ENCODE measurements at regions not wholly inside any gene's neighbourhood (a gene's known extent, or its start where the extent isn't known, plus 50 kb on each side); places are given as distances from the start of the nearest gene placed in this dataset.
A peak's percentile ranks its signal among the peaks of the same experiment; 100 is the strongest.

DNA sequence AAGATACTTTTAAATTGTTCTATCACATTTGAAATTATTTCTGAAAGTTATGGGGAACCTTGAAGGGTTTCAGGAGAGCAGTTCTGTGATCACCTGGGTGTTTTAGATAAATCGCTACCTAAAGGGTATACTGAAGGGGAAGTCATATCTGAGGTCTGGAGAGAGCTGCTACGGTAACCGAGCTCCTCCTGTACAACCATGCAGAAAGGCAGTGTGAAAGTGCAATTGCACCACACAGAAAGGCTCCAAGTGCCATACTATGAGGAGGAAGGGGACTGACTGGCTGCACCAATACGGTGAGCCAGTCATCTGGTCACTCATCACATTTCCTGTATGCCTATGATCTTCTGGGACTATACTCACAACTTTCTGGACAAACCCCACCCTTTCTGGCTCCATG, 241.4 kb upstream of the SLC24A2 start:
- no peaks in the 10 kb centered on the region for H3K27me3 ChIP-seq (ENCODE audit: control insufficient read depth, insufficient read depth, low read length)
- no peak overlapping the region for H3K27ac ChIP-seq (ENCODE audit: low read depth, low read length)
- H3K4me1 ChIP-seq (ENCODE audit: control insufficient read depth, insufficient read depth, low read length): peaks cover 11% of the 10 kb centered on the region
- no peaks in the 10 kb centered on the region for H3K36me3 ChIP-seq (ENCODE audit: control insufficient read depth, insufficient read depth, low read length)
- no peak overlapping the region for H3K4me3 ChIP-seq (ENCODE audit: low read depth, low read length)
- no peak overlapping the region for H3K9ac ChIP-seq (ENCODE audit: low read length)
- no peaks in the 10 kb centered on the region for H3K9me3 ChIP-seq (ENCODE audit: control insufficient read depth, insufficient read depth, low read depth, low read length)

DNA sequence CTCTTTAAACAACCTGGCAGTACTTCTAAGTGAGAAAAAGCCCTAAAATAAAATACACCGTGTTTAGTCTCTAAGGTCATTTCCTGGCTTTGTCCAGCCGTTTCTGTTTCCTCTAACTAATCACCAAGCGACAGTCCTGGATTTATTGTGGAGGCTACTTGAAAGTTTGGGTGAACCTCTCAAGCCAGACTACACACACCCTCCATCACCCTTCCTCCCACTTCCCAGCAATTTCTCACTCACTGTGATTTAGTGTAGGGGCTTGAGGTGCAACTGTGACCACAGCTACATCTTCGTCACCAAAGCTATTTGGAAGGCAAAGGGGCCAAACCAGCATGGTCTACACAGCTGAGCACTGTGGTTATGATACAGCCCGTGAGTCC, 240.0 kb upstream of the SLC24A2 start:
- Histone ChIP-seq H3K36me3 (ENCODE audit: control insufficient read depth, insufficient read depth, low read length) (no peaks in the 10 kb centered on the region), H3K4me1 (ENCODE audit: control insufficient read depth, insufficient read depth, low read length) (peaks cover 12% of the 10 kb centered on the region), H3K27me3 (ENCODE audit: control insufficient read depth, insufficient read depth, low read length) (no peaks in the 10 kb centered on the region), H3K9ac (ENCODE audit: low read length) (no peak overlapping the region), H3K27ac (ENCODE audit: low read depth, low read length) (no peak overlapping the region), H3K4me3 (ENCODE audit: low read depth, low read length) (no peak overlapping the region), H3K9me3 (ENCODE audit: control insufficient read depth, insufficient read depth, low read depth, low read length) (no peaks in the 10 kb centered on the region)

DNA sequence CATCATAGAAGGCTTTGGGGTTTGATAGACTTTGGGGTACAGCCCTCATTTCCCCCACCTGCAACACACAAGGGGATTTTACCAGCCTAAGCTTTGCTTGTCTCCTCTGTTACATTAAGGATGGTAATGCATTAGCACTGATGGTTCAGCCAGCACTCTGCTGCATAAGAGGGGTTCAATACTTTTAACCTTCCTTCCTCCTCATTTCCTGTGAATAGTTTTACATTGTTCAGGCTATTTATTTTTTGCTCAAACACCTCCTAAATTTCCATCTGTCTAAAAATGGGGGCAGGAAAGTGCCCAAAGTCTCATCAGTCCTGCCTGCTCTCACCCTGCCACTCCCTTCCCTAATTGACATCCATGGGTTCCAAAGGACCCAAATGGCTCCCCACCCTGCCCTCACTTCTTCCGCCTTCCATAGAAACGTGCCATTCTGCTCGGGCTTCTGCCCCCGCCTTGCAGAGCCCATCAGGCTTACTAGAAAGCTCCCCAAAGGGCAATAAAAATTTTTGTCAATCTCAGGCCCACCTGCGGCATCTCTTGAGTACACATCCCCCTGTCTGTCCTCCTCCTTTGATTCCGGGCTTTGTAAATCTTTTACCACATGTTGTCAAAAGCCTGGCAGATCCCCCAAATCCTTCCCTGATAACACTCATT, 239.5 kb upstream of the SLC24A2 start:
- no peaks in the 10 kb centered on the region for H3K27me3 ChIP-seq (ENCODE audit: control insufficient read depth, insufficient read depth, low read length)
- H3K9ac ChIP-seq (ENCODE audit: low read length): peak overlapping the region; percentile 66
- peaks cover 17% of the 10 kb centered on the region for H3K4me1 ChIP-seq (ENCODE audit: control insufficient read depth, insufficient read depth, low read length)
- H3K36me3 ChIP-seq (ENCODE audit: control insufficient read depth, insufficient read depth, low read length): no peaks in the 10 kb centered on the region
- H3K27ac ChIP-seq (ENCODE audit: low read depth, low read length): peak overlapping the region; percentile 19; the same call in 1 of the 2 replicates
- H3K4me3 ChIP-seq (ENCODE audit: low read depth, low read length): no peak overlapping the region
- no peaks in the 10 kb centered on the region for H3K9me3 ChIP-seq (ENCODE audit: control insufficient read depth, insufficient read depth, low read depth, low read length)

DNA sequence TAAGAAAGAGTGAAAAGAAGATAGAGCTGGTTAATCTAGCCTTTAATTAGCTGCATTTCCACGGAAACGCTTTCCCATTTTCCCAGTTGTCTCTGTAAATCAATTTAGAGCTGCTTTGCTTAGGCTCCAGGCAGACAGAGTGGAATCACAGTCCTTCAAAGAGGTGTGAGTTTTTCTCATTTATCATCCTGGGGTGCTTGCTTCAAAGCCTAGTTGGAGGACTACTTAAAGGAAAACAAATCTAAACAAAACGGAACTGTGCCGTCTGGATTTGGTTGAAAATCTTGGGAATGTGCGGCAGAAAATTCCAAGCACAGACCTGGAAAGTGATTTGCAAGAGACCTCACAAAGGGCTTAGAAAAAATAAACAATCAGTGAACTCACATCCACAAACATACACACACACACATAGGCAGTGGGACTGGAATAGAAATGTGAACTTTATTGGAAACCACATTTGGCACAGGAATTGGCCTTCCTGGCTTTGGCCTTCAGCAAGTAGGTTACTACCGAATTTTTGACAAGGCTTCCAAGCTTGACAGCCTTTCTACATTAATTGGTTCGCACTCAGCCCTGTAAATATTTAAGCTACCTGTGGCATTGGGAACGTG, 235.2 kb upstream of the SLC24A2 start:
- peak overlapping the region; percentile 43; the same call in 1 of the 2 replicates for H3K27ac ChIP-seq (ENCODE audit: low read depth, low read length)
- no peaks in the 10 kb centered on the region for H3K27me3 ChIP-seq (ENCODE audit: control insufficient read depth, insufficient read depth, low read length)
- peaks cover 15% of the 10 kb centered on the region; the same call in 1 of the 2 replicates for H3K4me1 ChIP-seq (ENCODE audit: control insufficient read depth, insufficient read depth, low read length)
- no peak overlapping the region for H3K4me3 ChIP-seq (ENCODE audit: low read depth, low read length)
- no peaks in the 10 kb centered on the region for H3K36me3 ChIP-seq (ENCODE audit: control insufficient read depth, insufficient read depth, low read length)
- H3K9ac ChIP-seq (ENCODE audit: low read length): peak overlapping the region; percentile 76
- H3K9me3 ChIP-seq (ENCODE audit: control insufficient read depth, insufficient read depth, low read depth, low read length): no peaks in the 10 kb centered on the region

DNA sequence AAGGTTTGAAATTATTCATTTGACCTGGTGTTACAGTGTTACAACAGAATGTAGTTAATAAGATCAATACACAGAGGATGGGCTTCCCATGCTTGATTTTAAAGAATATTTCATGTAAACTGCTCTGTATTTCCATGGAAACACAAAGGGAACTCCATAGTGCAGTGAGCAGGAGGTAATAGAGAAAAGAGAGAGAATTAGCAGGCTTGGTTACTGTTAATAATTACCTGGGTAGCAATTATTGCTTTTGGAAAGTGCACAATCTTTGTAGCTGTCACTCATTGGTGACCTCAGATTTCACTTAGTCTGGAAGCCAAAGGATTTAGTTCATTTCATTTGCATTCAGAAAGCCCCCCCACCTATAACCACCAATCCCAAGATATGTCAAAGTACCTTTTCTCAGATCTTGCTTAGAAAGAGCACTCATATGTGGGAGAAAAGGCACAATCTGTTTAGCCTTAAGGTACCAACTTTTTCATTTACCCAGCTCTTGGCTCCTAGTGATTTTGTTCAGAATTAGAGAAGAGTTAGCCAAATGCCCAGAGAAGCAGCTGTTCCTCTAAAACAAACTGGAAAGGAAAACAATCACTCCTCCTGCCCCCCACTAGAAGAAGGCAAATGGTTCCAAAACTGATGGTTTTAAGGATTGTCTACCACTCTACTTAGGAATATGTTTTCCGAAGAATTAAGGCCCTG, 234.5 kb upstream of the SLC24A2 start:
- Histone ChIP-seq H3K27ac (ENCODE audit: low read depth, low read length) (peak overlapping the region; percentile 43; the same call in 1 of the 2 replicates), H3K27me3 (ENCODE audit: control insufficient read depth, insufficient read depth, low read length) (no peaks in the 10 kb centered on the region), H3K9me3 (ENCODE audit: control insufficient read depth, insufficient read depth, low read depth, low read length) (no peaks in the 10 kb centered on the region), H3K4me1 (ENCODE audit: control insufficient read depth, insufficient read depth, low read length) (peaks cover 14% of the 10 kb centered on the region; the same call in 1 of the 2 replicates), H3K9ac (ENCODE audit: low read length) (peak overlapping the region; percentile 76), H3K36me3 (ENCODE audit: control insufficient read depth, insufficient read depth, low read length) (no peaks in the 10 kb centered on the region), H3K4me3 (ENCODE audit: low read depth, low read length) (no peak overlapping the region)

DNA sequence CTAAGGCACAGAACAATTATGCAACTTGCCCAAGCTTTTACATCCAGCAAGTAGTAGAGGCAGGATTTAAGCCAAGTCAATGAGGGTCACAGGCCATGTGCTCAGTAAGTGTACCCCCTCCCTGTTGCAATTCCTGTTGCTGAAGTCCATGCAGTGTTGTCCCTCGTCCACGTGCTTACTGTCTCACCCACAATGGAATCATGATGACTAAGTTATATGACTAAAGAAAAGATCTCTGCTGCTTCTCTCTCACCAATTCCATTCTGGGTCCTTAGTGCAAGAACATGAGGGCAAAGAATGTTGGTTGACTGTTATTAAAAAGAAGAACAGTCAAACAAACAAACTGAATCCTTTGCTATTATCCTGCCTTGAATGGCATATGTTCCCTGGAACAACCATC, 233.6 kb upstream of the SLC24A2 start:
- Histone ChIP-seq H3K9ac (ENCODE audit: low read length) (no peak overlapping the region), H3K27ac (ENCODE audit: low read depth, low read length) (no peak overlapping the region), H3K4me1 (ENCODE audit: control insufficient read depth, insufficient read depth, low read length) (peaks cover 10% of the 10 kb centered on the region; the same call in 1 of the 2 replicates), H3K36me3 (ENCODE audit: control insufficient read depth, insufficient read depth, low read length) (no peaks in the 10 kb centered on the region), H3K4me3 (ENCODE audit: low read depth, low read length) (no peak overlapping the region), H3K9me3 (ENCODE audit: control insufficient read depth, insufficient read depth, low read depth, low read length) (no peaks in the 10 kb centered on the region), H3K27me3 (ENCODE audit: control insufficient read depth, insufficient read depth, low read length) (no peaks in the 10 kb centered on the region)

DNA sequence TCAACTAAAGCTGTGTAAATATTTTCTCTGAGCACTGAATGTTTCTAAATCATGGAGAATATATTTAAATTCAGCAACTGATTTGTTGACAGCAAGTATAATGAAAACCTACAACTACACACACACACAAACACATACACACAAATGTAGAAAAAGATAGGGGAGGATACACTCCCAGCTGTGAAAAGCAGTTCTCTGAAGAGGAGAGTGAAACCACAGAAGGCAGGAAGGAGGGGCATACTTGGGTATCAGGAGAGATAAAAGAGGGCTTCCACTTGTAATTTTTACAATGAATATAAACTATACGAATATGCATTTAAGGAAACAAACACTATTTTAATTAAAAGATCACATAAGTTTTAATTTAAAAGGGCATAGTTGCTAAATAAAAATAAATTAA, 227.8 kb upstream of the SLC24A2 start:
- Histone ChIP-seq H3K4me1 (ENCODE audit: control insufficient read depth, insufficient read depth, low read length) (peaks cover 10% of the 10 kb centered on the region), H3K9me3 (ENCODE audit: control insufficient read depth, insufficient read depth, low read depth, low read length) (no peaks in the 10 kb centered on the region), H3K27me3 (ENCODE audit: control insufficient read depth, insufficient read depth, low read length) (no peaks in the 10 kb centered on the region), H3K36me3 (ENCODE audit: control insufficient read depth, insufficient read depth, low read length) (no peaks in the 10 kb centered on the region), H3K4me3 (ENCODE audit: low read depth, low read length) (no peak overlapping the region), H3K27ac (ENCODE audit: low read depth, low read length) (no peak overlapping the region), H3K9ac (ENCODE audit: low read length) (no peak overlapping the region)

DNA sequence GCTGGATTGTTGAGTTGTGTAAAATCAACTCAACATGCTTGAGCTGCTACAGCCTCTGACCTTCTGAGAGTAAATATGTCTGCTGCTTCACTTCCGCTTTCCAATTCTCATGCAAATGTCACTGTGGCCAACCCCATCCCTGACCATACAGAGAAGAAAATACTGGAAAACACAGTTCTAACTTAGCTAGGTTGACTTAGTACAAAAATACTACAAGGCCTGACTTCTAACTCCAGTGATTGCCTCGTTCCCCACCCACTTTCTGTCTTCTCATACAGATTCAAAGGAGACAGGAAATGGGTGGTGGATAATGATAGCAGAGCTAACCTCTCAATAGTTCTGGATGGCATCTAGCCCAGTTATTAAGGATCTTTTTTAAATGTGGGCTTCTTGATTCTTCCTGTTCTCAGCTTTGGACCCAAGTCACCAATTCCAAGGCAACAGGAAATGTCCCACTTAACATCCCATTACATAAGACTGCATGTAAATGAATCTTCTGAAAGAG, 226.6 kb upstream of the SLC24A2 start:
- H3K4me1 ChIP-seq (ENCODE audit: control insufficient read depth, insufficient read depth, low read length): peaks cover 10% of the 10 kb centered on the region
- no peaks in the 10 kb centered on the region for H3K27me3 ChIP-seq (ENCODE audit: control insufficient read depth, insufficient read depth, low read length)
- no peak overlapping the region for H3K9ac ChIP-seq (ENCODE audit: low read length)
- H3K9me3 ChIP-seq (ENCODE audit: control insufficient read depth, insufficient read depth, low read depth, low read length): no peaks in the 10 kb centered on the region
- H3K27ac ChIP-seq (ENCODE audit: low read depth, low read length): 0 out of 2 replicates have a peak overlapping the region, but pooled peaks have one; percentile 7
- no peak overlapping the region for H3K4me3 ChIP-seq (ENCODE audit: low read depth, low read length)
- no peaks in the 10 kb centered on the region for H3K36me3 ChIP-seq (ENCODE audit: control insufficient read depth, insufficient read depth, low read length)

DNA sequence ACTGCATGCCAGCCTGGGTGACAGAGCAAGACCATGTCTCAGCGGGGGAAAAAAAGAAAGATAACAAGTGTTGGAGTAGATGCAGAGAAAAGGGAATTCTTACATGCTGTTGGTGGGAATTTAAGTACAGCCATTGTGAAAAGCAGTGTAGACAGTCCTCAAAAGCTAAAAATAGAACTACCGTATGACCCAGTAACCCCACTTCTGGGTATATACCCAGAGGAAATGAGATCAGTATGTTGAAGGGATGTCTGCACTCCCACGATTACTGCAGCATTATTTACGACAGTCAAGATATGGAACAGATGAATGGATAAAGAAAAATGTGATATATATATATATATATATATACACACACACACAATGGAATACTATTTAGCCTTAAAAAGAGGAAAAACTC, 225.3 kb upstream of the SLC24A2 start:
- Histone ChIP-seq H3K4me3 (ENCODE audit: low read depth, low read length) (no peak overlapping the region), H3K4me1 (ENCODE audit: control insufficient read depth, insufficient read depth, low read length) (peaks cover 10% of the 10 kb centered on the region), H3K27me3 (ENCODE audit: control insufficient read depth, insufficient read depth, low read length) (no peaks in the 10 kb centered on the region), H3K36me3 (ENCODE audit: control insufficient read depth, insufficient read depth, low read length) (no peaks in the 10 kb centered on the region), H3K27ac (ENCODE audit: low read depth, low read length) (no peak overlapping the region), H3K9ac (ENCODE audit: low read length) (no peak overlapping the region), H3K9me3 (ENCODE audit: control insufficient read depth, insufficient read depth, low read depth, low read length) (no peaks in the 10 kb centered on the region)

DNA sequence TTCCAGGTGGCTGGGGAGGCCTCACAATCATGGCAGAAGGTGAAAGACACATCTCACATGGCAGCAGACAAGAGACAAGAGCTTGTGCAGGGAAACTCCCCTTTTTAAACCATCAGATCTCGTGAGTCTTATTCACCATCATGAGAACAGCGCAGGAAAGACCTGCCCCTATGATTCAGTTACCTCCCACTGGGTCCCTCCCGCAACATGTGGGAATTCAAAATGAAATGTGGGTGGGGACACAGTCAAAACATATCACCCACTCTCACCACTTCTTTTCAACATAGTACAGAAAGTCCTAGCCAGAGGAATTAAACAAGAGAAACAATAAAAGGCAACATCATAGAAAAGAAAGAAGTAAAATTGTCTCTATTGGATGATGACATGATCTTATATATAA, 223.4 kb upstream of the SLC24A2 start:
- Histone ChIP-seq H3K27me3 (ENCODE audit: control insufficient read depth, insufficient read depth, low read length) (no peaks in the 10 kb centered on the region), H3K27ac (ENCODE audit: low read depth, low read length) (no peak overlapping the region), H3K9ac (ENCODE audit: low read length) (no peak overlapping the region), H3K9me3 (ENCODE audit: control insufficient read depth, insufficient read depth, low read depth, low read length) (no peaks in the 10 kb centered on the region), H3K36me3 (ENCODE audit: control insufficient read depth, insufficient read depth, low read length) (no peaks in the 10 kb centered on the region), H3K4me3 (ENCODE audit: low read depth, low read length) (no peak overlapping the region), H3K4me1 (ENCODE audit: control insufficient read depth, insufficient read depth, low read length) (peaks cover 10% of the 10 kb centered on the region)

DNA sequence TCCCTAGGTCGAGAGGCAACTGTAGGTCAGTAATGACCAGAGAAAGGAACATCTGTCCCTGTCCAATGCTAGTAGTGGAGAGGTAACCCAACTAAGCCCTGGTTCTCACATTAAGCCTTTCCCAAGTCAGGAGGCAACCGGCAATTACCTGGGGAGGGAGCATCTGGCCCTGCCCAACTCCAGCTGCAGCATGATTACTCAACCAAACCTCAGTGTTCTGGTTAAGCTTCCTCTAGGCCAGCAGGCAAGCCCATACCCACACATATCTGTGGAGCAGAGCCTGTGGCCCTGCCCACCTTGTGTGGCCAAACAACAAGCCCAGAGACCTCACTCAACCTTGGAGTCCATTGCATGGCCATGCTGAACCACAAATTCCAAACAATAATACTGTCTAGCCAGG, 220.8 kb upstream of the SLC24A2 start:
- no peak overlapping the region for H3K9ac ChIP-seq (ENCODE audit: low read length)
- no peak overlapping the region for H3K4me3 ChIP-seq (ENCODE audit: low read depth, low read length)
- no peaks in the 10 kb centered on the region for H3K27me3 ChIP-seq (ENCODE audit: control insufficient read depth, insufficient read depth, low read length)

More for the DNA sequence above, 220.8 kb upstream of the SLC24A2 start:
- H3K27ac ChIP-seq (ENCODE audit: low read depth, low read length): no peak overlapping the region
- no peaks in the 10 kb centered on the region for H3K9me3 ChIP-seq (ENCODE audit: control insufficient read depth, insufficient read depth, low read depth, low read length)
- no peaks in the 10 kb centered on the region for H3K4me1 ChIP-seq (ENCODE audit: control insufficient read depth, insufficient read depth, low read length)
- H3K36me3 ChIP-seq (ENCODE audit: control insufficient read depth, insufficient read depth, low read length): no peaks in the 10 kb centered on the region
